ENCODE measurements at regions not wholly inside any gene's neighbourhood (a gene's known extent, or its start where the extent isn't known, plus 50 kb on each side); places are given as distances from the start of the nearest gene placed in this dataset.

DNA sequence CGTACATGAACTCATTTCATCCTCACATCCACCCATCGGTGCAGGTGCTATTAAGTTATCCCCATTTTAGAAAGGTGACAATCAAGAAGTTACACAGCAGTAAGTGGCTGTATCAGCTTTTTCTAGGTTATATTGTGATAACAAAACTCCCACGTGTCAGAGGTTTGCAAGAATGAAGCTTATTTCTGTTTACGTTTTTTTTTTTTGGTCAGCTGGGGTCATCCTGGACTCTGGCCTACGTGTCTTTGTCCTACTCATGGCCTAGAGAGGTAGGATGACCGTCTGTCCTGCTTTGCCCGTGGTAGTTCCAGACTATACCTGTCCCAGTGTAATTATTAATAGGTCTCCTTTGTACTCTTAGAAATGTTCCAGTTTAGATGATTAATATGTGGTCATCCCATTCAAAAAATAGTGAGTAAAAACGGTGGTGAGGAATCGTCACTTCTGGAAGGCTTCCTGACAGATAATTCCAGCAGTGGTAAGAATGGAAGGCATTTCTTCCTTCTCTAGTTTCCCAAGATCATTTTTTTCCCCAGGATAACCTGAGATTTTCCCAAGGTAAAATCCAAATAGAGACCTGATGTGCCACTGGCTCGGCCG lies 64.2 kb upstream of the KIF26B start:
- no peak for TF ChIP-seq ZNF121 (CRISPR knock-in tag; IDR thresholded peaks at IDR 0.05)
- TF ChIP-seq, protein P1, sequence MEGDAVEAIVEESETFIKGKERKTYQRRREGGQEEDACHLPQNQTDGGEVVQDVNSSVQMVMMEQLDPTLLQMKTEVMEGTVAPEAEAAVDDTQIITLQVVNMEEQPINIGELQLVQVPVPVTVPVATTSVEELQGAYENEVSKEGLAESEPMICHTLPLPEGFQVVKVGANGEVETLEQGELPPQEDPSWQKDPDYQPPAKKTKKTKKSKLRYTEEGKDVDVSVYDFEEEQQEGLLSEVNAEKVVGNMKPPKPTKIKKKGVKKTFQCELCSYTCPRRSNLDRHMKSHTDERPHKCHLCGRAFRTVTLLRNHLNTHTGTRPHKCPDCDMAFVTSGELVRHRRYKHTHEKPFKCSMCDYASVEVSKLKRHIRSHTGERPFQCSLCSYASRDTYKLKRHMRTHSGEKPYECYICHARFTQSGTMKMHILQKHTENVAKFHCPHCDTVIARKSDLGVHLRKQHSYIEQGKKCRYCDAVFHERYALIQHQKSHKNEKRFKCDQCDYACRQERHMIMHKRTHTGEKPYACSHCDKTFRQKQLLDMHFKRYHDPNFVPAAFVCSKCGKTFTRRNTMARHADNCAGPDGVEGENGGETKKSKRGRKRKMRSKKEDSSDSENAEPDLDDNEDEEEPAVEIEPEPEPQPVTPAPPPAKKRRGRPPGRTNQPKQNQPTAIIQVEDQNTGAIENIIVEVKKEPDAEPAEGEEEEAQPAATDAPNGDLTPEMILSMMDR (IDR thresholded peaks at IDR 0.05): no peak
- TF ChIP-seq, protein P2, sequence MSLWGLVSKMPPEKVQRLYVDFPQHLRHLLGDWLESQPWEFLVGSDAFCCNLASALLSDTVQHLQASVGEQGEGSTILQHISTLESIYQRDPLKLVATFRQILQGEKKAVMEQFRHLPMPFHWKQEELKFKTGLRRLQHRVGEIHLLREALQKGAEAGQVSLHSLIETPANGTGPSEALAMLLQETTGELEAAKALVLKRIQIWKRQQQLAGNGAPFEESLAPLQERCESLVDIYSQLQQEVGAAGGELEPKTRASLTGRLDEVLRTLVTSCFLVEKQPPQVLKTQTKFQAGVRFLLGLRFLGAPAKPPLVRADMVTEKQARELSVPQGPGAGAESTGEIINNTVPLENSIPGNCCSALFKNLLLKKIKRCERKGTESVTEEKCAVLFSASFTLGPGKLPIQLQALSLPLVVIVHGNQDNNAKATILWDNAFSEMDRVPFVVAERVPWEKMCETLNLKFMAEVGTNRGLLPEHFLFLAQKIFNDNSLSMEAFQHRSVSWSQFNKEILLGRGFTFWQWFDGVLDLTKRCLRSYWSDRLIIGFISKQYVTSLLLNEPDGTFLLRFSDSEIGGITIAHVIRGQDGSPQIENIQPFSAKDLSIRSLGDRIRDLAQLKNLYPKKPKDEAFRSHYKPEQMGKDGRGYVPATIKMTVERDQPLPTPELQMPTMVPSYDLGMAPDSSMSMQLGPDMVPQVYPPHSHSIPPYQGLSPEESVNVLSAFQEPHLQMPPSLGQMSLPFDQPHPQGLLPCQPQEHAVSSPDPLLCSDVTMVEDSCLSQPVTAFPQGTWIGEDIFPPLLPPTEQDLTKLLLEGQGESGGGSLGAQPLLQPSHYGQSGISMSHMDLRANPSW (CRISPR knock-in tag; conservative IDR thresholded peaks at IDR 0.05; ENCODE audit: low read depth): no peak
- TF ChIP-seq, protein P3, sequence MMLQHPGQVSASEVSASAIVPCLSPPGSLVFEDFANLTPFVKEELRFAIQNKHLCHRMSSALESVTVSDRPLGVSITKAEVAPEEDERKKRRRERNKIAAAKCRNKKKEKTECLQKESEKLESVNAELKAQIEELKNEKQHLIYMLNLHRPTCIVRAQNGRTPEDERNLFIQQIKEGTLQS (CRISPR knock-in tag; conservative IDR thresholded peaks at IDR 0.05): no peak
- TF ChIP-seq, protein P4, sequence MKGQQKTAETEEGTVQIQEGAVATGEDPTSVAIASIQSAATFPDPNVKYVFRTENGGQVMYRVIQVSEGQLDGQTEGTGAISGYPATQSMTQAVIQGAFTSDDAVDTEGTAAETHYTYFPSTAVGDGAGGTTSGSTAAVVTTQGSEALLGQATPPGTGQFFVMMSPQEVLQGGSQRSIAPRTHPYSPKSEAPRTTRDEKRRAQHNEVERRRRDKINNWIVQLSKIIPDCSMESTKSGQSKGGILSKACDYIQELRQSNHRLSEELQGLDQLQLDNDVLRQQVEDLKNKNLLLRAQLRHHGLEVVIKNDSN (CRISPR knock-in tag; IDR thresholded peaks at IDR 0.05): no peak
- TF ChIP-seq, protein P5, sequence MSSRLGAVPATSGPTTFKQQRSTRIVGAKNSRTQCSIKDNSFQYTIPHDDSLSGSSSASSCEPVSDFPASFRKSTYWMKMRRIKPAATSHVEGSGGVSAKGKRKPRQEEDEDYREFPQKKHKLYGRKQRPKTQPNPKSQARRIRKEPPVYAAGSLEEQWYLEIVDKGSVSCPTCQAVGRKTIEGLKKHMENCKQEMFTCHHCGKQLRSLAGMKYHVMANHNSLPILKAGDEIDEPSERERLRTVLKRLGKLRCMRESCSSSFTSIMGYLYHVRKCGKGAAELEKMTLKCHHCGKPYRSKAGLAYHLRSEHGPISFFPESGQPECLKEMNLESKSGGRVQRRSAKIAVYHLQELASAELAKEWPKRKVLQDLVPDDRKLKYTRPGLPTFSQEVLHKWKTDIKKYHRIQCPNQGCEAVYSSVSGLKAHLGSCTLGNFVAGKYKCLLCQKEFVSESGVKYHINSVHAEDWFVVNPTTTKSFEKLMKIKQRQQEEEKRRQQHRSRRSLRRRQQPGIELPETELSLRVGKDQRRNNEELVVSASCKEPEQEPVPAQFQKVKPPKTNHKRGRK (CRISPR knock-in tag; IDR thresholded peaks at IDR 0.05; ENCODE audit: borderline replicate concordance): no peak
- TF ChIP-seq, protein P6, sequence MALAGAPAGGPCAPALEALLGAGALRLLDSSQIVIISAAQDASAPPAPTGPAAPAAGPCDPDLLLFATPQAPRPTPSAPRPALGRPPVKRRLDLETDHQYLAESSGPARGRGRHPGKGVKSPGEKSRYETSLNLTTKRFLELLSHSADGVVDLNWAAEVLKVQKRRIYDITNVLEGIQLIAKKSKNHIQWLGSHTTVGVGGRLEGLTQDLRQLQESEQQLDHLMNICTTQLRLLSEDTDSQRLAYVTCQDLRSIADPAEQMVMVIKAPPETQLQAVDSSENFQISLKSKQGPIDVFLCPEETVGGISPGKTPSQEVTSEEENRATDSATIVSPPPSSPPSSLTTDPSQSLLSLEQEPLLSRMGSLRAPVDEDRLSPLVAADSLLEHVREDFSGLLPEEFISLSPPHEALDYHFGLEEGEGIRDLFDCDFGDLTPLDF (CRISPR knock-in tag; IDR thresholded peaks at IDR 0.05): no peak
